Epithelial cell of esophagus (primary cell): ENCODE measurements at regions not wholly inside any gene's neighbourhood (a gene's known extent, or its start where the extent isn't known, plus 50 kb on each side); places are given as distances from the start of the nearest gene placed in this dataset.

Experiments
- DNase-seq: peaks from one replicate; pipeline ENCODE4 v3.0.0; 2010; ENCODE audit warnings: low read depth
- H3K4me3 ChIP-seq: 2 replicates; pipeline ENCODE4 v1.5.1; 2011; ENCODE audit warnings: mild to moderate bottlenecking, low read length, control low read depth
- TF ChIP-seq, protein P1 (sequence below): IDR thresholded peaks from 2 replicates; pipeline ENCODE4 v1.5.1; 2011; ENCODE audit warnings: low read depth, mild to moderate bottlenecking, low read length, control low read depth, inconsistent platforms; ENCODE audit not compliant: insufficient read depth; ENCODE audit errors: missing control alignments

DNA sequence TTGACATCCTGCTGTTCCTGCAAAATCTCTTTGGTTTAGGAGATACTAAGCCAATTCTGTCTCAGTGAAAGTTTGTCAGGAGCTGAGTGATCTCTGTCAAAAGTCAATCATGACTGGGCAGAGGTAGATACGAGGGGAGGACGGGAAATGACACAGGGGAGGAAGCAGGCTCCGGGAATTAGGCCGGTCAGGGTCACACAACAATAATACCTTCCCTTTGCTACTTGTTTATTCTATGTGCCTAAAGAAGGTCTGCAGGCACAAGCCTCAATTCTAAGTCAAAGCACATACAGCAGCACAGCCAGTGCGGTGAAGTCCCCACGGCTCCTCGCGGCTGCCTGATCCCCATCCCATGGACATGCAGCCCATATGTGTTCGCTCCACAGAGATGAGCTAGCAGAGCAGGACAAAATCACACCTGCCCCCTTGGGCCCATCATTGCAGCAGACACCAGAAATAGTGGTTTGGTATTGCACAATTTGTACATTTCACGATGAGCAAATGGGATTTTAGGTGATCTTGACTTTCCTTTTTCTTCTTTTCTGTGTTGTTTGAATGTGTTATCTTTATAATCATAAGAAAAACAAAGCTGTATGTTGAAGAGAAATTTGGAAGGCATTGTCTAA, 141.4 kb downstream of the VAPA start:
- TF ChIP-seq, protein P1, sequence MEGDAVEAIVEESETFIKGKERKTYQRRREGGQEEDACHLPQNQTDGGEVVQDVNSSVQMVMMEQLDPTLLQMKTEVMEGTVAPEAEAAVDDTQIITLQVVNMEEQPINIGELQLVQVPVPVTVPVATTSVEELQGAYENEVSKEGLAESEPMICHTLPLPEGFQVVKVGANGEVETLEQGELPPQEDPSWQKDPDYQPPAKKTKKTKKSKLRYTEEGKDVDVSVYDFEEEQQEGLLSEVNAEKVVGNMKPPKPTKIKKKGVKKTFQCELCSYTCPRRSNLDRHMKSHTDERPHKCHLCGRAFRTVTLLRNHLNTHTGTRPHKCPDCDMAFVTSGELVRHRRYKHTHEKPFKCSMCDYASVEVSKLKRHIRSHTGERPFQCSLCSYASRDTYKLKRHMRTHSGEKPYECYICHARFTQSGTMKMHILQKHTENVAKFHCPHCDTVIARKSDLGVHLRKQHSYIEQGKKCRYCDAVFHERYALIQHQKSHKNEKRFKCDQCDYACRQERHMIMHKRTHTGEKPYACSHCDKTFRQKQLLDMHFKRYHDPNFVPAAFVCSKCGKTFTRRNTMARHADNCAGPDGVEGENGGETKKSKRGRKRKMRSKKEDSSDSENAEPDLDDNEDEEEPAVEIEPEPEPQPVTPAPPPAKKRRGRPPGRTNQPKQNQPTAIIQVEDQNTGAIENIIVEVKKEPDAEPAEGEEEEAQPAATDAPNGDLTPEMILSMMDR: no peak
- no peak overlapping the region for H3K4me3 ChIP-seq
- DNase-seq: no peak

DNA sequence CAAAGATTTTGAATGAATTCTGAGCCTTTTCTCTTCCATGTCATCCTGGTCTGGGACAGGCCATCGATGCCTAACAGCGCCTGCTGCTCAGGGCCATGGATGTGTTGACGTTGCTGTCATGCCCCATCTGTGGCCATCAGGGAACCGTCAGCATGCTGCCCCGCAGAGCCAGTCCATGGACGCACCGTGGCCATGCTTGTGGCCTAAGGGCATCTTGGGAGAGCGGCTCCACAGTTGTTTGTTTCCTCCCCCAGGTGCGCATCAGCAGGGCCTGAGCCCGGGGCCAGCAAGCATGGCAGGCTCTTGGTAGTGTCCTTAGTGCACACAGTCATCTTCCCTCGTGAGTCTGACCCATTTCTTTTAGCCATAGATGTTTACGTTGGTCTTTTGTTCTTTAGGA, 142.7 kb downstream of the VAPA start:
- no peak overlapping the region for H3K4me3 ChIP-seq
- TF ChIP-seq, protein P1: no peak
- DNase-seq: no peak

DNA sequence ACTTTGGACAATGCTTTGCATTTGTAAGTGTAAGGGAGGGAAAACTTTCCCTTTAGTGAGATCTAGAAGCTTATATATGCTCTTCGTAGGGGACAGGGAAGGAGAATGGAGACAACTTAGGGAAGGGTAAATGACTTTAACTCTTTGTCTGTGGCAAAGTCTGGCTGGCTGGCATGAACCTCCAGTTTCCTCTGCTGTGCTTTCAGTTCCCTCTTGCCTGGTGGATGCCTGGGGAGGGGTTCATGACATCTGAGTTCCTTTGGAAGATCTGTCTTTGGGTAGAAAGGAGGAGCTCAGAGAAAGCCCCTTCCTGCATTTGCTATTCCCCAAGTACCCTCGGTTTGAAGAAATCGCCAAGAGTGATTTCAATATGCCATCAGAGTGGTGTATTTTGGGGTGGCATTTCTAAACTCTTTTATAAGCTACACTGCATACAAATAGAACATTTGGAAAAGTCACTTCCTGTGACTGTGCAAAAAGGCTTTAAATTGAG, 143.6 kb downstream of the VAPA start:
- no peak overlapping the region for H3K4me3 ChIP-seq
- TF ChIP-seq, protein P1: no peak
- no peak for DNase-seq

DNA sequence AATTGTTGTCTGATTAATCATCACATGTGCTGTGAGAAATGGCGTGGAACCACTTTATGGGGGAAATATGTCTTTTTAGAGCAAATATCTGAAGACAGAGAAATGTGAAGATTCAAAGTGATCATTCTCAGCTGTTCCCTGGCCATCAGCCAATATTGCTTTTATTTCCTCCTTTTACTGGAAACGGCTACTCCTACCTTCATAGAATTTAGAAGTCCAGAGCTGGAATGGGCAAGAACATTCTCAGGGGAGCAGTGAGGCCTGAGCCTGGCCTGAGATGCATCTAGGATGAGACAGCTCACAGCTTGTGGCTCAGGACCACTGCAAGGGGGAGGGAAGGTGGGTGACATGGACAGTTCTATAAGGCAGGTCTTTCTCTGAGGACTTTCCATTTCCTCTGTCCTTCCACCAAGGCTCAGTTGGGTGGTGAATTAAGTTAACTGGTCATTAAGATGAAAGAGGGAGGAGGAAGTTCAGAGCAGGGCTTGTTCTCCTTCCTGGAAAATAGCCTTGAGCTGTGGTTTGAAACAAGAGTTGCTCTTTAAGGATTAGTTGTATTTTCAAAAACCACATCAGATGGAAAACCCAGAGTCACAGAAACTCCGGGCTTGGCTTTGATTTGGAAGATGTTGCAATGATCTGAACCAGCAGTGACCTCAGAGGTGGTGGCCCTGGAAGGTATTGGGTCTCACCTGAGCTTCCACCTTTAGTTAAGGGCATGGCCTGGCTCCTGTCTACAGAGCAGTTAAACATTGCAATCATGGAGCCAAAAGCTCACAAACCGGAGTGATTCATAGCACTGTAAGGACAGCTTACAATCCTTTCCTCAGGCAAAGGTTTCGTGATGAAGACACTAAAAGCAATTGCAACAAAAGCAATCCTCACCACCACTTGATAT, 144.3 kb downstream of the VAPA start:
- TF ChIP-seq, protein P1: no peak
- peak; percentile 80 for DNase-seq
- H3K4me3 ChIP-seq: no peak overlapping the region

DNA sequence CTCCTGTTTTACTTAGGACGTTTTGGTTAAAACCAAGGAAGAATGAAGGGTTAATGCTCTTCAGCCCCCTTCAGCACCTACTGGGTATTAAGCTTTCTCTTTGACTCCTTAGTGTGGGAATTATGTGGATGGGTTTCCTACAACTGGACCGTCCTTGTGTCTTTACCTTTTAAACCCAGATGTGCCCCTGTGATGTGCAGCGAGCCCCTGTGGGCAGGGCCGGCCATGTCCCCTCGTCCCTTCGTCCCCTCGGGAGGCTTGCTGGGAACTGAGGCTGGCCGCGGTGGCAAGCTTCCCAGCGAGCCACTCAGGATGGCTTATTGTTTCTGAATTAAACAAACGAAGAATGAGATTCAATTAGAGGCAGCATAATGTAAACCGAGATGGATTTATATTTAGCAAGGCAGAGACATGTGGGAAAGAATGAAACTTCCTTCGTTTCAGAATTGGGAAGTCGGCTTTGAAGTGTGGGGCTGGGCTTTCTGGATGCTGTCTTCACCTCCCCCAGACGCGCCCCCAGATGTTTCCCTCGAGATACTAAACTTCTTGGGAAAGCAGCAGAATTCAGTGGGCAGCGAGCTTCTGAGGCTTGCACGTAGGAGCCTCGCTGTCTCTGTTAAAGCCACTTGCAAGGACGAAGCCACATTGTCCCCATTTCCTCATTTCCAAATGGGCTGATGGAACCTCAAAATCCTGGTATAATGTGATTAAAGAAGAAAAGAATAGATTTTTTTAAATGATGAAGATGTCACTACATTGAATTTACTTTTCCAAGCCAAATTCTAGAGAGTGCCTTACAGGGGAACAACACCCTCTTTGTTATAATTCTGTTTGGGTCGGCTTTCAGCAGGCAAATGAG, 146.0 kb downstream of the VAPA start:
- H3K4me3 ChIP-seq: no peak overlapping the region
- TF ChIP-seq, protein P1: no peak
- no peak for DNase-seq

DNA sequence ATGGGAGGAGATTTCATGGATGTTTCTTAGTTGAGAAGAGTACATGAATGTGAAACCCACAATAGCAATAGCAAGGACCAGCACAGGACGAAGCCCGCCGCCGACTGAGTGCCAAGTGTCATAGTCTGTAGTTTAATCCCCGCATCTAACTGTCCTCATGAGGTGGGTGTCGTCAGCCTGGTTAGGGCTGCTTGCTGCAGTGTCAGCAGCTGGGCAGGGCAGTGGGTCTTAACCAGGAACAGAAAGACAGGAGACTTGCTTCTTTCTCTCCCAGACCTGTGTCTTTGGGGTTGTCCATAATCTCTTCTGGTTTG, 146.6 kb downstream of the VAPA start:
- DNase-seq: no peak
- TF ChIP-seq, protein P1: no peak
- H3K4me3 ChIP-seq: no peak overlapping the region
